ENCODE measurements at regions not wholly inside any gene's neighbourhood (a gene's known extent, or its start where the extent isn't known, plus 50 kb on each side); places are given as distances from the start of the nearest gene placed in this dataset.

DNA sequence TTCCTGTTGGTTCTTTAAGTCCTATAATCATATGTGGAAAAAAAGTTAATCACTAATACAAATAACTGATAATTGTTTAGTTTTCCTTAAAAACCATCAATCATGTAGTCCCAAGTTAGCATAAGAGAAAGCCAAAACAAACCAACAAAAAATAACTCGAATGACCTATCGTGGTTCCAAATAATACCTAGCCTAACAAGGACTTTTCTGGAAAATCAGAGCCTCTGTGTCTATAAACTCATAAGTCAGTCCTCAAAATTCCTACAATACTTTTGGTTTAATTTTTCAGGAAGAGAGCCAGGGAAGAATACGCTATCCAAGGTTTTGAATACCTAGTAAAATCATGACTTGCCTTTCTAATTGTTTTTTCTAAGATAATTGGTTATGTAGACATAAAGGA is 975.3 kb upstream of the SOX9 start:
- Histone ChIP-seq H2BK20ac (ENCODE audit: low read length) (no peak overlapping the region), H3K18ac (ENCODE audit: extremely low read depth, low read length) (no peak overlapping the region), H3K4ac (replicated peaks; ENCODE audit: insufficient read length, low read depth, low read length) (no peak overlapping the region), H2BK5ac (ENCODE audit: low read depth, low read length) (no peak overlapping the region), H2BK15ac (ENCODE audit: low read length) (no peak overlapping the region), H3K79me2 (ENCODE audit: control insufficient read depth in 1 of 2, insufficient read depth in 2 of 2, low read length in 2 of 2) (no peaks in the 10 kb centered on the region), H3K23me2 (ENCODE audit: low read depth, low read length) (no peaks in the 10 kb centered on the region), H4K91ac (replicated peaks; ENCODE audit: insufficient read length, low read length) (no peak overlapping the region), H2AK5ac (ENCODE audit: low read depth, low read length) (no peak overlapping the region), H3K36me3 (ENCODE audit: control insufficient read depth in 2 of 4, insufficient read depth in 4 of 4, low read length in 3 of 4) (no peaks in the 10 kb centered on the region), H2BK12ac (ENCODE audit: low read depth, low read length) (no peak overlapping the region), H3K14ac (ENCODE audit: insufficient read length) (no peak overlapping the region), H3K56ac (replicated peaks; ENCODE audit: insufficient read length, low read depth, low read length) (no peak overlapping the region), H3K23ac (ENCODE audit: insufficient read length) (no peak overlapping the region), H2AFZ (ENCODE audit: low read length) (no peak overlapping the region), H3K79me1 (ENCODE audit: low read depth, low read length) (no peaks in the 10 kb centered on the region), H3K27me3 (replicated peaks in 1 of 4; ENCODE audit: control insufficient read depth in 3 of 4, extremely low read depth in 1 of 4, insufficient read depth in 3 of 4, low read length in 3 of 4) (no peaks in the 10 kb centered on the region), H3K27ac (ENCODE audit: low read depth, low read length) (no peak overlapping the region), H3K9ac (replicated peaks in 1 of 4; ENCODE audit: extremely low read depth in 1 of 4, low read depth in 3 of 4, low read length in 3 of 4) (no peak overlapping the region), H4K20me1 (replicated peaks in 1 of 2; ENCODE audit: control insufficient read depth in 1 of 2, insufficient read depth in 2 of 2, low read length in 2 of 2) (no peaks in the 10 kb centered on the region), H3K9me3 (ENCODE audit: insufficient read depth in 2 of 2, low read depth in 1 of 2, low read length in 1 of 2) (no peaks in the 10 kb centered on the region), H3K4me2 (ENCODE audit: insufficient read depth in 1 of 2, low read depth in 2 of 2, low read length in 2 of 2) (no peak overlapping the region), H4K8ac (ENCODE audit: extremely low read depth, insufficient read depth, low read length) (no peak overlapping the region), H3K4me3 (ENCODE audit: extremely low read depth in 1 of 4, insufficient read depth in 2 of 4, low read depth in 3 of 4, low read length in 4 of 4) (no peak overlapping the region), H4K5ac (ENCODE audit: insufficient read length, low read depth, low read length) (no peak overlapping the region), H2BK120ac (replicated peaks; ENCODE audit: low read depth, low read length) (no peak overlapping the region), H3K4me1 (replicated peaks in 1 of 4; ENCODE audit: control insufficient read depth in 3 of 4, insufficient read depth in 4 of 4, low read length in 3 of 4) (no peaks in the 10 kb centered on the region)
- DNase-seq (ENCODE audit: low read depth in 1 of 2, low spot score in 2 of 2) (no peak), FAIRE-seq (no peak)
- 94% methylated on average over 3 of the region's 3 CpGs; no CpG with 5 or more reads in 1 of the 2 experiments for WGBS, 2 experiments (ENCODE audit: extremely low coverage in 1 of 2, insufficient coverage in 1 of 2, insufficient read length in 1 of 2, insufficient replicate concordance in 2 of 2, low coverage in 1 of 2, low lambda C conversion rate in 2 of 2, missing lambda C conversion rate in 1 of 2)
- TF ChIP-seq KDM4A (IDR thresholded peaks at IDR 0.05; ENCODE audit: low read depth, low read length, severe bottlenecking): no peak
- no peak for TF ChIP-seq POU5F1 (IDR thresholded peaks at IDR 0.05; ENCODE audit: low read depth, low read length)
- TF ChIP-seq BACH1 (IDR thresholded peaks at IDR 0.05; ENCODE audit: low read length): no peak
- no peak for TF ChIP-seq ZNF274 (IDR thresholded peaks at IDR 0.05; ENCODE audit: borderline replicate concordance, extremely low read depth, low read length)
- TF ChIP-seq SRF (IDR thresholded peaks at IDR 0.05; ENCODE audit: low read depth, low read length): no peak
- TF ChIP-seq FOSL1 (IDR thresholded peaks at IDR 0.05; ENCODE audit: insufficient read depth, low read depth, low read length): no peak
- no peak for TF ChIP-seq TCF12 (IDR thresholded peaks at IDR 0.05; ENCODE audit: low read depth, low read length)
- CTCF ChIA-PET (ENCODE audit: partially characterized antibody): no interaction called here
- POLR2A ChIA-PET (ENCODE audit: partially characterized antibody): no interaction called here
